Suprapubic skin (tissue), 3 donors: ENCODE measurements at regions not wholly inside any gene's neighbourhood (a gene's known extent, or its start where the extent isn't known, plus 50 kb on each side); places are given as distances from the start of the nearest gene placed in this dataset.

ENCODE experiments used
- CTCF ChIP-seq, 2 donors: fragments of 200-600 bp in 1 of 2; fragments of 450-650 bp in 1 of 2; sonication (generic) in 1 of 2; IDR thresholded peaks; one replicate each; pipeline ENCODE4 v1.5.1; 2016 to 2019; ENCODE audit warnings: antibody characterized with exemption in 2 of 2, mild to moderate bottlenecking in 1 of 2, moderate library complexity in 1 of 2
- EP300 ChIP-seq: sonication (generic); formaldehyde crosslinking; IDR thresholded peaks from one replicate; pipeline ENCODE4 v1.6.1; 2017; ENCODE audit warnings: antibody characterized with exemption

- TF ChIP-seq CTCF (IDR thresholded peaks at IDR 0.05) (no peak), EP300 (no peak)
These were observed 153.6 kb upstream of the CTTNBP2 start for GRCh38 chr7:118026791-118027190.
